ENCODE measurements at regions not wholly inside any gene's neighbourhood (a gene's known extent, or its start where the extent isn't known, plus 50 kb on each side); places are given as distances from the start of the nearest gene placed in this dataset.
"Not testable (repeated sequence)": the region's sequence is repeated elsewhere in the genome, so short reads cannot be mapped to it uniquely, and the experiment has no call there.

DNA sequence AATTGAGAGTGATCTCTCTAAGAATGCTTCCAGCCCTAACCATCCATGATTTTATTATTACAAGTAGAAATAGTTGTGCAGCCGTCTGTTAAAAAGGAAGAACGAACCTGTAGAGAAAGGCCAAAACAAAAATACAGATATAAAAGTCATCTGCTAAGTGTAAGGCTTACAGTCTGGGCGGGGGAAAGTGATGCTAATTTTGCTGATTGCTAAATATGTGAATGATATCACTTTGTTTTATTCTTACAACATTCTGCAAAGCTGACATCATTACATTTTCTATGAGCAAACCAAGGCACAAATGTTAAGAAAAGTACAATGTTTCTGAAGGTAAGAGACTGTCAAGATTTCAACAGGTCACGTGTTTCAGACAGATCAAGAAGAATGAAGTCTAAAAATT, 101.5 kb upstream of the RAP1B start:
- no peak for DNase-seq

DNA sequence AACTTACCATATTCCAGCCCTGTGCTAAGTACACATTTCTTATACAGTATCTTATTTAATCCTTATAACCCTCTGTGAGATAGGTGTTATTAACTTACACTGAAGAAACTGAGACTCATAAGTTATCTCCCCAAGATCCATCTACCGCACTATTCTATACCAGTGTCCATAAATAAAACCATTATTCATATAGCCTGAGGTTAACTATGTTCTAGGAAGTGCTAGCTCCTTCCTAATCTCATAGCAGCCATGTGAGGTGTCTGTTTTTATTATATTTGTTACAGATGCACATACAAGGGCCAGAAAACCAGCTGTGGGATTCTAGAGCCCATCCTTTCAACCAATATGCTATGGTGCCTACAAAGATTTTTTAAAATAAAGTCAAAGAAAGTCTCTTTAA, 100.3 kb upstream of the RAP1B start:
- DNase-seq = no peak

DNA sequence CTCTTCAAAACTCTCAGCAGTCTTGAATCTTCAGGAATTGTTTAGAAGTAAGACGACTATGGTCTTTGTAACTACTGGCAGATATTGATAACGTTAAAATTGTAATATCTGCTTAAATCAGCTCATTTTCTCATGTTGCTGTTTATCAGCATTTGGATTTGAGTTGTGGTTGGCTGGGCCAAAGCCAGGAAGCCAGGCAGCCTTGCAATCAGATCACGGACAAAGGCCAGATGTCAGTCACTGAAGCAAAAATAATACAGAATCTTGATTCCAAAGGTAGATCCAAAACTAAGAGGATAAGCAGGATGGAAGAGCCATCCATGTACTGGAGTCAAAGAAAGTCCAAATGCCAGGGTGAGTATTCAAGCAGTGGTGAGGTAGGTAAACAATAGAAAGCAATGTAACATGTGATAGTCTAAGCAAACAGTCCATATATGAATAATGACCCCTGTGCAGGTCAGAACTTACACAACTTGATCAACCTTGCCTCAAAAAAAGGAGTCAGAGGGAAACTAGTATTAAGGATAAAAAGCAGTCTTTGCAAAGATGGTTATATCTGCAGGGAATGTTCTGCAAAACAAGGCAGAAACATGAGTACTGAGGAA, 95.8 kb upstream of the RAP1B start:
- no peak for DNase-seq

DNA sequence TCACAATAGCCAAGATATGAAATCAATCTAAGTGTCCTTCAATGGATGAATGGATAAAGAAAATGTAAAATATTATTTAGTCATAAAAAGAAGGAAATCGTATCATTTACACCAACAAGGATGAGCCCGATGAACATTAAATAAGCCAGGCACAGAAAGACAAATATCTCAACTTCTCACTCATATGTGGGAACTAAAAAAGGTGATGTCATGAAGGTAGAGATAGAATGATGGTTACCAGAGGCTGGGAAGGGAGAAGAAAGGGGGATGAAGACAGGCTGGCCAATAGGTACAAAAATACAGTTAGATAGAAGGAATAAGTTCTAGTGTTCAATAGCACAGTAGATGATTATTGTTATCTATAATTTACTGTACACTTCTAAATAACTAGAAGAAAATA, 94.9 kb upstream of the RAP1B start:
- no peak for DNase-seq

GRCh38 chr12:68521321-68521839, 89.3 kb upstream of the RAP1B start:
- DNase-seq = peak; percentile 86

GRCh38 chr12:68521848-68522502, 88.7 kb upstream of the RAP1B start:
- no peak for DNase-seq

DNA sequence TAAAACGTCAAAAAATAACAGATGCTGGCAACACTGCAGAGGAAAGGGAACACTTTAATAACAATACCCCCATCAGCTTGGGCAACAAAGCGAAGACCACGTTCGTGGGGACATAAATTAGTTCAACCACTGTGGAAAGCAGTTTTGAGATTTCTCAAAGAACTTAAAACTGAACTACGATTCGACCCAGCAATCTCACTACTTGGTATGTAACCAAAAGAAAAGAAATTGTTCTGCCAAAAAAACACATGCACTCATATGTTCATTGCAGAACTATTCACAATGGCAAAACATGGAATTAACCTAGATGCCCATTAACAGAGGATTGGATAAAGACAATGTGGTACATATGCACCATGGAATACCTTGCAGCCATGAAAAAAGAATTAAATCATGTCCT, 81.2 kb upstream of the RAP1B start:
- no peak for DNase-seq

DNA sequence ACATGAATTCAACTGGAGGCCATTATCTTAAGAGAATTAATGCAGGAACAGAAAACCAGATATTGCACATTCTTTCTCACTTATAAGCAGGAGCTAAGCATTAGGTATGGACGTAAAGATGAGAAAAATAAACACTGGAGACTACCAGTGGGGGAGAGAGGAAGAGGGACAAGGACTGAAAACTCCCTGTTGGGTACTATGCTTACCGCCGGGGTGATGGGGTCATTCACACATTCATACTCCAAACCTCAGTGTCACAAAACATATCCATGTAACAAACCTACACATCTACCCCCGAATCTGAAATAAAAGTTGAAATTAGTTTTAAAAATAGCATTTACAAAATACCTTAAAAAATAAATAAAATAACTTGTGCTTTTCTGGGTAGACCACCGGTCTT, 80.8 kb upstream of the RAP1B start:
- no peak for DNase-seq

GRCh38 chr12:68530299-68530698, 80.4 kb upstream of the RAP1B start:
- DNase-seq = no peak

DNA sequence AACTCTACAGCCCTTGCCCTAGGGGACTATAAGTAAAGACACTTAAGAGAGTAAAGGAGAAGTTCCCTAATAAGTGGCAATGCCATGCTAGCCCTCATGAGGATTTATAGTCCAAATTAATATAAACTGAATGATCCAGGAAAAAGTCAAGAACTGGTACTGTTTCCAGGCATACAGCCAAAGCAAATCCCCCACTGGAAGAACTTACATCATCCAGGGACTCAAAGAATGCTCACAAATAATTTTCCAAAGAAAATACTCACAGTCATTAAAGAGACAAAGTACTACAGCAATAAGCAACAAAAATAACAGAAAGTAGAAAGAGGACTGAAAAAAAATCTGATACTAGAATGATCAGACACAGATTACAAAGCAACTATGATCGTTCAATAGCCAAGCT, 79.7 kb upstream of the RAP1B start:
- peak; percentile 79 for DNase-seq

DNA sequence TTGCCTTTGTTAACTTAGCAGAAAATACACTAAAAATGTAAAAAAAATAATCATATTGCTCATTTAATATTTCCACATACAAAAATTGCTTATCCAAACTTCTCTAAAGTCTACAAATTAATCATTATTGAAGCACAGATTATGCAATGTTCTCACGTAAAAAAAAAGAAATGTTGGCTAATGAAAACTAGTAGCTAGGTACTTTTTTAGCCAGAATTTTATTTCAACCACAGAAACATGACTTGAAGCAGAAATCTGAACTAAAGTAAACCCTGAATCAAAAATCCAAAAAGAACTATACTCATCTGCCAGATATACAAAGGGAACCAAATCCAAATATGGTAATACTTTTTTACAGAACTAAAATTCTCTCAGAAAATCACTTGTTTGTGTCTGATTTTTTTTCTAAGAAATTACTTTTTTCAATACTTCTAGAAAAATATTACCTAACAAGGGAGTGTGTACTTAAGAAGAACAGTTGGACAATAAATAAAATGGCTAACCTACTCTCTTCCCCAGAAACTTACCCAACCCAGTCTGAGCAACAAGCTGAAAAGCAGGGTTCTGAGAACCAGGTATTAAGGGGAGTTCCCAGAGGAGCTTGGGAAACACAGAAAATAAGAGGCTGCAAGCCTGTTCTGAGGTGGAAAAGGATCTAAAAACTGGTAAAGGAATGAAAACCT, 78.4 kb upstream of the RAP1B start:
- no peak for DNase-seq

DNA sequence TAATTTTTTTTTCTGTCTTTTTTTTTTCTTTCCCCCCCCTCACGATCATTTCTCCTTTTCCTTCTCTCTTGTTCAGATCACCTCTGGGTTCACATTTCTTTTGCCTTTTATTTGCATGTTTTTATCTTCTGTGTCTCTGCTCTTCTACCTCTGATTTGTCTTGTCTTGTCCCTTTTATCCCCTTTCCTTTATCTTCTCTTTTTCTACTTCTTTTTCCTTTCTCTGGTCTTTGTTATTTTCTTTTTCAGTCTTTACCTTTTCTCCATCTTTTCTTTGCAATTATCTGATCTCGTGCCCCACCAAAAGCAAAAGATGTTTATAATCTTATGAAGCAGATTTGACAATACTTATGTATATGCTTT, 77.8 kb upstream of the RAP1B start:
- no peak for DNase-seq

DNA sequence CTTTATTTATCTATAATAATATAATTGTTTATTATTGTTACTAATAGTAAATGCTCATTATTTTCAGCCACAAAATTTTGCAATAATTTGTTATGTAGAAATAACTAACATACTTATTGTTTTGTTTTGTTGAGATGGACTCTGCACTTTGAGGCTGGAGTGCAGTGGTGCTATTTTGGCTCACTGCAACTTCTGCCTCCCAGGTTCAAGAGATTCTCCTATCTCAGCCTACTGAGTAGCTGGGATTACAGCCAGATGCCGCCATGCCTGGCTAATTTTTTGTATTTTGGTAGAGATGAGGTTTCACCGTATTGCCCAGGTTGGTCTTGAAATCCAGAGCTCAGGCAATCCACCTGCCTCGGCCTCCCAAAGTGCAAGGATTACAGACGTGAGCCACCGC, 76.6 kb upstream of the RAP1B start:
- no peak for DNase-seq

GRCh38 chr12:68536885-68537485, 73.7 kb upstream of the RAP1B start:
- DNase-seq = peak; percentile 53

DNA sequence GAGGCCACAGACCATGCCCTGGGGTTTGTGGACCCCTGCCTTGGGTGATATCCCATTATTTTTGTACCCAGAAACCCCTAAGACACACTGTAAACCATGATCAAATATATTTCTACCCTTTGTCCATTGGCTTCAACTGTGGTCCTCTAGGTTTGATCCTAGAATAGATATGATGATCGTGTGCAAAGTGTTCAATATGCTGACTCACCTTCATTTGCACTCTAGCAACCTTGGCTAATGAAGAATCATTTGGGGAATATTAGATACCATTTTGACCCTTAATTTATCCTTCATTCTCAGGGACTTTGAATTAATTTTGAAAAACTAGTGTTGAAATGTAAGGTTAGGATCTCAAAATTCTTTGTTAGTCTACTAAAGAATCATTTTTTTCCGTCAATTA, 73.1 kb upstream of the RAP1B start:
- no peak for DNase-seq

- peak; percentile 62 for DNase-seq
Observed at GRCh38 chr12:68538726-68539614, 71.7 kb upstream of the RAP1B start.

GRCh38 chr12:68539615-68539952, 71.1 kb upstream of the RAP1B start:
- DNase-seq = no peak

- DNase-seq = not testable (repeated sequence)
Observed at GRCh38 chr12:68540768-68541167, 69.9 kb upstream of the RAP1B start.

- not testable (repeated sequence) for DNase-seq
Observed at GRCh38 chr12:68547318-68547717, 63.4 kb upstream of the RAP1B start.

DNA sequence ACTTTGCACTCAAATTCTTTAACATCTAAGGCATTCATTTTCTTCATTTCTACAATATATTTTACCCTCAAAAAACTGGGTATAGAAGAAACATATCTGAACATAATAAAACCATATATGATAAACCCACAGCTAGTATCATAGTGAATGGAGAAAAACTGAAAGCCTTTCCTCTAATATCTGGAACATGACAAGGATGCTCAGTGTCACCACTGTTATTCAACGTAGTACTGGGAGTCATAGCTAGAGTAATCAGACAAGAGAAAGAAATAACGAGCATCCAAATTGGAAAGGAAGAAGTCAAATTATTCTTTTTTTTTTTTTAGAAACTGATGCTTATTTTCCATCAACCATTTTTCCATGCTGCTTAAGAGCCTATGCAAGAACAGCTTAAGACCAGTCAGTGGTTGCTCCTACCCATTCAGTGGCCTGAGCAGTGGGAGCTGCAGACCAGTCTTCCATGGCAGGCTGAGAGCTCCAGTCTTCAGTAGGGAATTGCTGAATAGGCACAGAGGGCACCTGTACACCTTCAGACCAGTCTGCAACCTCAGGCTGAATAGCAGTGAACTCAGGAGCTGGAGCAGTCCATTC, 58.0 kb upstream of the RAP1B start:
- not testable (repeated sequence) for DNase-seq

- peak; percentile 29 for DNase-seq
Observed at GRCh38 chr12:68557011-68557730, 53.5 kb upstream of the RAP1B start.

- peak; percentile 47 for DNase-seq
Observed at GRCh38 chr12:68559246-68559645, 51.5 kb upstream of the RAP1B start.
